CD1c-positive myeloid dendritic cell (primary cell): ENCODE measurements at regions not wholly inside any gene's neighbourhood (a gene's known extent, or its start where the extent isn't known, plus 50 kb on each side); places are given as distances from the start of the nearest gene placed in this dataset.
"Not testable (repeated sequence)": the region's sequence is repeated elsewhere in the genome, so short reads cannot be mapped to it uniquely, and the experiment has no call there.

ENCODE experiments used
- DNase-seq: peaks from one replicate; pipeline ENCODE4 v3.0.0-alpha.2; 2016; ENCODE audit errors: extremely low spot score

DNA sequence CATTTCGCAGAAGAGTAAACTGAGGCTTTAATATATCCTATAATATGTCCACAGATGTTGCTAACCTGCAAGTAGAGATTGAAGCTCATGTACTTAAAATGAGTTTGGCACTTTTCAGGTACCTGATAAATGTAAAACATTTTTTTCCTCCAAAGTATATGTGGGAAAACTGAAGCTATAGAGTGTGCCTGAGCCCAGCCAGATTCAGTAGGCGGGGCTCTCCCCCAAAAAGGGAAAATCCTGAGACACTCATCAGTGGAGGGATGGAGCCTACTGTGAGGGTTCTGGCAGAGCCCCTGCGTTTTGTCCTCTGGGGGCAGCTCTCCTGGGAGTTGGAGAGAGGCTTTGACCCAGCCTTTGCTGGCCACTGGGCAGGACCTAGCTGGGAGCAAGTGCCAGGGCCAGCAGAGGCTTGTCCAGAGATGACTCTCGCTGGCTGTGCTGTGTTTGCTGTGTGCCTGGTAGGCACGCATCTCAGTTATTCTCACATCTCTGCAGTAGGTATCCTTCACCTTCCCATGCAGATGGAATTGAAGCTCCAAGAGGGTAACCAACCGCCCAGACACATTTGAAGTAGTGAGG lies 81.1 kb upstream of the SPRY4 start:
- DNase-seq, result no peak

DNA sequence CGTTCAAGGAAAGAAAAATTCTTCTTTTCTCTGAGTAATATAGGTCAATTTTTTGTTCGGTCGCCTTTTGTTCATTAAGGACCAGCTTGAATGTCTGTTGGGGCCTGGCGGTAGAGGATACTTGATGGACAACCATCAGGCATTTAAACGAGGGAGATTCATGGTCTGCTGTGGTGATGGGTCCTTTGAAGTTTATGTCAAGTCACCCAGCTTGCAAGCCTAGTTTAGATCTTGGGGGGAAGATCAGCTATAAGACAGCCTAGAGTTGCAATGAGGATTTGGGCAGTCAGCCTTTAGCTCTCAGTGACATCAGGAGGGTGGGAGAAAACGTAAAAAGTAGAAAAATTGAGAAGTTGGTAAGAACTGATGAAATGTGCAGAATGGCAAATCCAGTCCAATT lies 80.2 kb upstream of the SPRY4 start:
- DNase-seq, result no peak

DNA sequence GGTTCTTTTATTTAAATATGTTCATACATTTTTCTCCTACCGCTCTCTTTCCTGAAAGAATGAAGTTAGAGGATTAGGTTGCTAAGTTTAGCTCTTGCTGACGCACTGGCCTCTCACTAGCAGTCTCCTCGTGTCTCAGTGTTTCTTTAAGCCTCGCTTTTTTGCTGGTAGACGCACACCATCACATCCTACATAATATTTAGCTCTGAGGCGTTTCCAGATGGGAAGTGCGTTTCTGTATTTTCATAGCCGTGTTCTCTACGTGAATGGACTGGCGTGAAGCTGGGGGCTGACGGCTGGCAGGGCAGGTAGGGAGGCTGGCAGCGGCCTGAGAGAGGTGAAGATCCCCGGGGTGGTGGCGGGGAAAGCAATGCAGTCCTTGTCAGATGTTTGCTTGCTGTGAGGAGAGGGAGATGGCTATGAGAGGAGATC lies 79.2 kb upstream of the SPRY4 start:
- no peak for DNase-seq

DNA sequence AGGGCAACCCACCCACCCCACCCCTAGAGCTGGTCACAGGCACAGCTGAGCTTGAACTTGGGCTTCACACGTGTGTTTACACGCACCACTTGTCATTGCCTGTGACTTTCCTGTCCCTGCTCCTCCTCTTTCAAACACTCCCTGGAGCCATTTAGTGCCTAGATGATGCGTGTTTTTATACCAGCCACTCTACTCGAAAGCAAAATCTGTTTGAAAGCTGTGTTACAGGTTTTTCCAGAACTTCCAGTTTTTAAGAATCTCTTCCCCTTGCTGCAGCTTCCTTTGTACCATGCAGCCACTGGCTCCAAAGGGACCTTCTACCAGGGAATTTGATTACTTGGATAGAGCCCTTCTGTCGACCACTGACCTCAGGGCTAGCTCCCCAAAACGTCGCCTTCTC lies 78.8 kb upstream of the SPRY4 start:
- DNase-seq, result no peak

DNA sequence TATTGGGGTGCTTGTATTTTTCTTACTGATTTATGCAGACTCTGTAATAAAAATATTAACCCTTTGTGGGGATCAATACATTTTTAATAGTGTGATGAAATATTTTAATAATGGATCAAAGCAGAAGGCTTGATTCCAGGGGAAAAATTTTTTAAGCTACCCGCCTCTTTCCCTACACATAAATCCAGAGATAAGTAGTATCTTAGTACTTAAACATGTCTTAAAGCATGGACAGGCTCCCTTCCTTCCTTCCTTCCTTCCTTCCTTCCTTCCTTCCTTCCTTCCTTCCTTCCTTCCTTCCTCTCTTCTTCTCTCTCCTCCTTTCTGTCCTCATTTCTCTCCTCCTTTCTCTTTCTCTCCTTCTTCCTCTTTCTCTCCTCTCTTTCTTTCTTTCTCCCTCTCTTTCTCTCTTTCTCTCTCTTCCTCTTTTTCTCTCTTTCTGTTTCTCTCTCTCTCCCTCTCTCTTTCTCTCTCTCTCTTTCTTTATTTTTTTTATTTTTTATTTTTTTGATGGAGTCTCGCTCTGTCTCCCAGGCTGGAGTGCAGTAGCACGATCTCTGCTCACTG lies 78.0 kb upstream of the SPRY4 start:
- no peak for DNase-seq

DNA sequence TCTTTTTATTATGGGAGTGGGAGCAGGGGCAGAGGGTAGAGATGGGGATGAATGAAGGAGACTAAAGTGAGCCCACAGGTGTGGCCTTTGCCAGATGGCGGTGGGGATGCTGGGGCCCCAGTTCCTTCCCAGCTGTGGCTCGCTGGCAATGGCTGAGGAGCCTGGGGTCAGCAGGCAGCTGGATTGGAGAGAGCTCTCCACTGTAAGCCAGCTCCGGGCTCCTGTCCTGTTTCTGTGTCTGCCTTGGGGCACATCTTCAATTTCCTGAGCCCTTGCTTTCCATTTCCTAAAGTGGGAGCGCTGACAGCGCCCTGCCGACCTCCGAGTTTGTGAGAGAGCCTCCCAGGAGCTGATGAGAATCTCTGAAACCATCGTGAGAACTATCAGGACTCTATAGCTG lies 75.6 kb upstream of the SPRY4 start:
- no peak for DNase-seq

DNA sequence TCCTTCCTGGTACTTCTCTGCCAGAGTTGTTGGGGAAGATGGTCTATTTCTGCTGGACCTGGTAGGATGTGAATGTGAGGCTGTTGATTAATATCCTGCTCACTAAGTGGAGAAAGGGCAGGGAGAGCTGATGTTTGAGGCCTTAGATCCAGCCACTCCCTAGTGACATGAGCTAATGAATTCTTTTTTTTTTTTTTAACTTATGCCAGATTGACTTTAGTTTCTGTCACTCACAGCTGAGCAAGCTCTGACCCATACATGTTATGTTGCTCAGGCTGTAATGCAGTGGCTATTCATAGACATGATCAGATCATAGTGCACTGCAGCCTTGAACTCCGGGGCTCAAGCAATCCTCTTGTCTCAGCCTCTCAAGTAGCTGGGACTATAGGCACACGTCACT lies 75.1 kb upstream of the SPRY4 start:
- DNase-seq, result no peak

DNA sequence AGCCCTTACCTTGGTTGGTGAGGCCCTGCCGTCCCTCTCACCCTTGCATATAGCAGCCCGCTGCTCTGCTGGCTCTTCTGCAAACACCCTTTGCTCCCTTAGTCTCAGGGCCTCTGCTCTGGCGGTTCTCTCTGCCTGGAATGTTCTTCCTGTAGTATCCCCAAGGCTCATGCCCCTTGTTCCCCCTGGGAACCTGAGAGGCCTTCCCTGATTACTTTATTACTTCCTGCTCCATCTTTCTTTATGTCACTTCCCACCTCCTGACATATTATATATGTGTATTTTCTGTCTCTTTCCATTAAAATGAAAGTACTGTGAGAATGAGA lies 73.9 kb upstream of the SPRY4 start:
- DNase-seq, result no peak

DNA sequence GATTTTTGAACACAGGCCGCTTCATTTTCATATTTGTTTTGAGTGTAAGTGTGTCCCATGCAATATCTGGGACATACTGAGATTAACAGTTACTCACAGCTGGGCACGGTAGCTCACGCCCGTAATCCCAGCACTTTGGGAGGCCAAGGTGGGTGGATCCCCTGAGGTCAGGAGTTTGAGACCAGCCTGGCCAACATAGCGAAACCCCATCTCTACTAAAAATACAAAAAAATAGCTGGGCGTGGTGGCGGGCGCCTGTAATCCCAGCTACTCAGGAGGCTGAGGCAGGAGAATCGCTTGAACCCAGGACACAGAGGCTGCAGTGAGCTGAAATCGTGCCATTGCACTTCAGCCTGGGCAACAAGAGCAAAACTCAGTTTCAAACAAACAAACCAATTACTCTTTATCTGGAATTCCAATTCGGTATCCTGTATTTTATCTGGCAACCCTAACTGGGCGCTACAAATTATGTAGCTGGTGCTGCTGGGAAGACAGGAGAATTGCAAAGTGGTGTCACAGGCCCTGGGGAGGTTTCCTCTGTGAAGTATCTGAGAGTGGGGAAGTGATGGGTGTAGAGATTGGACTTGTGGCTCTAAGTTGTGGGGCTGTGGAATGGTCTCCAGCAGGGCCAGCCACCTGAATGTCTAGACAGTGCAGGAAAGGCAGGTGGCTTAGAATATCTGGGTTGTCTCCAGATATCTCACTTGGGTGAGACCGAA lies 73.3 kb upstream of the SPRY4 start:
- not testable (repeated sequence) for DNase-seq

DNA sequence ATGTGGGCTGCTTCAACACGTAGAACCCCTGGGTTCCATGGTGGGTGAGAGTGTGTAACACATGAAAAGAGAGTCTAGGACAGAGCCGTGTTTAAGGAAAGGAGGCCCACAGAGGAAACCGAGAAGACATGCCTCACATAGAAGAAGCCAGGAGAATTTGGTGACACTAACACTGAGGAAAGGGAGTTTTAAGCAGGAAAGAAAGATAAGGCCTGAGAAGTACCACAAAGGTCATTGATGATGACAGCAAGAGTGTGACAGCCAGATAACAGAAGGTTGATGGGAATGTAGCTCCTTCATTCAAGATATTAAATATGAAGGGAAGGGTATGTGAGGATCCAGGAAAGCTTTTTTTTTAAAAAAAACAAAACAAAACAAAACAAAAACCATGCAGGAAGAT lies 72.4 kb upstream of the SPRY4 start:
- no peak for DNase-seq

DNA sequence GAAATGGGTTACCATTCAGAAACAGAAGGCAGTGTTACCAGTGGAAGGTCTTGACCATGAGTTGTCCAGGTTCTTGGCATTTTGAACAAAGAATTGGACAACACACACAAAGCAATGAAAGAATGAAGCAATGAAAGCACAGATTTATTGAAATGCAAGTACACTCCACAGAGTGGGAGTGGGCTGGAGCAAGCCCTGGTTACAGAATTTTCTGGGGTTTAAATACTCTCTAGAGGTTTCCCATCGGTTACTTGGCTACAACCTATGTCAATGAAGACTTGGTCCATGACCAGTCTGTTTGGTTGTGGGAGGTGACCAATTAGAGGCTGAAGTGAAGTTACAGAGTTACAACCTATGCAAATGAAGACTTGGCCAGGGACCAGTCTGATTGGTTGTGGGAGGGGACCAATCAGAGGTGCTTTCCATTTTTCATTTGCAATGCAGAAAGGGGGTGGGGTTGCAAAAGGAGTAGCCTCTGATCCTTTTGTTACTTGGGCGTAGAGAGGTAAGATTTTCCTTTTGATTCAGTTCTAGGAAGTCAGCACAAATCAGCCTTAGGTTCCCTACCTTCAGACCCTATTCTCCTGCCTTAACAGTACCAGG lies 71.7 kb upstream of the SPRY4 start:
- DNase-seq, result no peak

DNA sequence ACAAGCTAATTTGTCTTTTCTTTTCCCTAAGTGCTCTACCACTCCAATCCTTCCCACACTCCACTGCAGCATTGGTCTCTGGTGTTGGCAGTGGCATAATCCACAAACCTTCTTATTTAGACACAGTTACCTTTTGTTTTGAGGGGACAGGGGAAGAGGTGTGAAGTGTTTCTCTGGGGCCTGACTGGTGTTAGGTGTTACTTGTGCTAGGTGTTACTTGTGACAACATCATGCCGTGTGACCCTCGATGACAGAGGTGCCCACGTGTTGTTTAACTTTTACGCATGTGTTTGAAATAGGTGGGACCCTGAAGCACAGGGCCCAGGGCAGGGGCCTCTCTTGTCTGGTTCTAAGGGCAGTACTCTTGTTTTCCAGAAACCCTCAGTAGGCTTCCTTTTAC lies 70.5 kb upstream of the SPRY4 start:
- no peak for DNase-seq

DNA sequence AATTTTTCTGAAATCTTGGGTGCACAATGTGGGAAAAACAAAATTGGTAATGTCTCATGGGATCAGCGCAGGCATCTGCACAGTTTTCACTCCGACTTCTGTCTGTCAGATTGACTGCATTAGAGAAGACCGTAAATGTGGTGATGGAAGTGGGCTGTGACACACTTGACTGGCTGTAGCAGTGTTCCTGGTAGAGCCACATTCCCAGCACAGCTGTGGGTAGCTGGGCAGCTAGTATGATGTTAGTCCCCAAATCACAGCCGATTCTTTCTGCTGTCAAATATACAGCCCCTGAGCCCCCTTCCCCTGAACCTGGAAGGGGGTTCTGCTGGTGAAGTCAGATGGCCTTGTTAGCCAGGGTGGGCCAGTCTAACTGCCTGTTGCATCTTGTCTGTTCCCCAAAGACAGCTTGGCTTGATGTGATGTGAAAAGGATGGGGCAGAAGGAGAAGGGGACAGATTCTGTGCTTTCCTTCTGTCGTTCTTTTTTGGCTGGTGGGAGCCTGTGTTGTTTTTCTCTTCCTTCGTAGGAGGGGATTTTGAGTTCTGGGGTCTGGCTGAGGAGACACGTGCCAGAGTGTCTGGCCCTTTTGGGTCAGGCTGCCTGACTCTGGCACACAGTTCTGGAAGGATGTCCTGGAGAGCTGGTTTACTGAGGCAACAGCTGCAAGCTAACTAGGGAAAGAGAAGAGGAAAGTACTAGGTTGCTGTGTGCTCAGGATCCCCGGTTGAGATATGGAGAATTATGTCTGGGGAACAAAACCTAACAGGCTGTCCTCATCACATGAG lies 66.4 kb upstream of the SPRY4 start:
- no peak for DNase-seq

DNA sequence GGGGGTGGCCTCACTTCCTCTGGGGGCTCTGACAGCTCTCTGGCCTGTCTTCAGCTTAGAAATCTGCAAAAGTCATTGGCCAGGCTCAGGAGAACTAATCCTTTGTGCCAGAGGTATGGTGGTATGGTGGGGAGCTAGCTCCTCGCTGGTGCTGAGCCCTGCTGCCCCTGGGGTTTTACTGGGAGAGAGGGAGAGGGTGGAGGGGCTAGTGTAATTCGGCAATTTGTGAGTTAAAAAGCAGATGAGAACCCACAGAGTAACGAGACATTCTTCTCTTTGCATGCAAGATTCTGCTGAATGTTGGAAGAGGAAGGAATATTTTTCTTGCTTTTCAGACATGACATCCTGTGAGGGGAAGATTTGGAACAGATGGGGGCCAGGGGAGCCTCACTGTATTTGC lies 65.5 kb upstream of the SPRY4 start:
- DNase-seq, result no peak

DNA sequence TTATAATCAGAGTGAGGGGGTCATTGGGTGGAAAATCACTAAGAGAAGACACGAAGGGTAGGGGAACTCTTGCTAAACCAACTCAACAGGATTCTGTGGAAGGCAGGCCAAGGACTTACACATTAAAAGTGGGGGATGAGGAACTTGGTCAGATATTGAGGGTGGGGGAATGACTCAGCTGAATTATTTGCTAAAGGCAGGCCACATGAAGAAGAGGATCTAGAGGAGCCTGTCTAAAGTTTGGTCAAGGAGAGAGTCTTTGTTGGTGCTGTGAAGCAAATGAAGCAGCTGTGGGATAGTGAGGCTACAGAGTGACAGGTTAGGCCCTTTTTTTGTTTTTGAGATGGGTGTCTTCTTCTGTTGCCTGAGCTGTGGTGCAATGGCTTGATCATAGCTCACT lies 63.9 kb upstream of the SPRY4 start:
- peak; percentile 73 for DNase-seq

DNA sequence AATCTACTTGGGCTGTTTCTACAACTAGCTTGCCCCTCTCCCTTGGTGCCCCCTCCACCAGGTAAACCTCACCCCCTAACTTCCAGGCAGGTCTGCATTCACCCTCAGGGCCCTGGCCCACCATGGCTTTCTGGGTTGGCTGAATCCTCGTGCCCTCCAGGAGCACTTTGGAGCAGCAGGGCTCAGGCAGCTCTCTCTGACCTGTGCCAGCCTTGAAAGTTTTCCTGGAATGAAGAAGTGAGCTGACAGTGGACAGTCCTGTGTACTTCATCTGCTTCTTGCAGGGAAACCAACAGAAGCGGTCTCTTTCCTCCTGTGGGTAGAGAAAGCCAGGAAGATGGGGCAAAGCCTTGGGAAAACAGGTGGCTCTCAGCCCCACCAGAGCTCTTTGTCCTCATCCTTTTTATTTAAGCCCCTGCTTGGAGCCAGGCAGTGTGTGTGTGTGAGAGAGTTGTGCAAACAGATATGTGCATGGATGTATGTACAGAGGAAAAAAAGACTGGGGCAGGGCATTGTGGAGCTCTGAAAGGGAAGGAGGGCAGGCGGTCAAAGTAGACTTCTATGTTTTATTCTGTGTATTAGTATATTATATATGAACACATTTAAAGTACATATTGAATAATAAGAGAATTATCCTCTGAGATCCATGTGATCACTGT lies 62.3 kb upstream of the SPRY4 start:
- peak; percentile 10 for DNase-seq

DNA sequence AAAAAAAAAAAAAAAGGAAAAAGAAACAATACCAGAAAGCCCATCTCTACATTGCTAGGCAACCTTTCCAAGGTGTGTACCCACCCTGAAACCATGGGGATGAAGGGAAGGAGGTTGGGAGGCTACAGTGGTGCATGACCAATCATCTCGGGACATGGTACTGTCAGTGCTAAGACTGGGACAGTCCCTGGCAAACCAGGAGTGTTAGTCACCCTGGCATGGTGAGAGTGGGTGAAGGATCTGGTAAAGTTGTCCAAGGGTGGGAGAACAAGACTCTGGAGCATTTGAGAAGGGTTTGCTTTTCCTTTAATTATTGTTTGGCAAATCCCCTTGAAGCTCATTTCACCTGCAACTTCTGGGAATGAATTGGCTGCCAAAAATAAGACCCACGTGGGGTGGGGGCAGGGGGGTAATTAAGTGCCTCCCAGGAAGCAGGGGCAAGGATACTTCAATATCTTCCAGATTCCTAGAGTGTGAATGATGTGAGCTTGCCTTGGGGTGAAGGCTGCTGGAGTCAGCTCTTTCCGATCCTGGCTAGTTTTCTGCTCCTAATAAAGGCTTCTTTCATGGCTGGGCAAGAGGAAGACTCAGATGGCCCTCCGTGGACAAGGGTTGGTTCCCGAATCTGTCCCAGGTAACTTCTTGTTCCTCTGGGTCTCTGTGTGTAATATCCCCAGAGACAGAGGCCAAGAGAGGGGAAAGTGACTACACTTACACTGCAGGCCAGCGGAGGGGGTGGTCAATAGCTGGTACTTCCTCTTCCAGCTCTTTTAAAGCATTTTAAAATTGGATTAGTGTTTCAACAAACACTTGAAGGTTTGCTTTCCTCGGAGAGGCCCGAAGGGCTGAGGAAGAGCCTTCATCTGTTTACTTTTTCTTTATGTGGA lies 61.6 kb upstream of the SPRY4 start:
- peak; percentile 57 for DNase-seq

DNA sequence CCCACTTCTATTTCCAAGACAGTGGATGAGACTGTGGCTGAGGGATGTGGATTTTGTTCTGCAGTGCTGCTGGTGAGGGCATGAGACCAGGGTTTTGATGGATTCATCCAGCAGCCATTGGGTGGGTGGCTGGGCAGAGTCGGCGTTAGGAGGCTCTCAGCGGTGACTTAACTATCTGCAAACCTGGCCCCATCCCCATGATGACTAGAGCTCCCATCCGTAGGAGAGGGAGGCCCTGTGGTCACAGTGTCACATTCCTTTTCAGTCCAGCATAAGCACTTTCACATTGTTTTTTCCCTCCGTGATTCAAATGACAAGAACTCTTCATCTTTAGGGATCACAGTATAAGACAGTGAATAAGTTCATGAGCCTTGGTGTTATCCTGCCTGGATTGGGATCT lies 60.4 kb upstream of the SPRY4 start:
- no peak for DNase-seq

DNA sequence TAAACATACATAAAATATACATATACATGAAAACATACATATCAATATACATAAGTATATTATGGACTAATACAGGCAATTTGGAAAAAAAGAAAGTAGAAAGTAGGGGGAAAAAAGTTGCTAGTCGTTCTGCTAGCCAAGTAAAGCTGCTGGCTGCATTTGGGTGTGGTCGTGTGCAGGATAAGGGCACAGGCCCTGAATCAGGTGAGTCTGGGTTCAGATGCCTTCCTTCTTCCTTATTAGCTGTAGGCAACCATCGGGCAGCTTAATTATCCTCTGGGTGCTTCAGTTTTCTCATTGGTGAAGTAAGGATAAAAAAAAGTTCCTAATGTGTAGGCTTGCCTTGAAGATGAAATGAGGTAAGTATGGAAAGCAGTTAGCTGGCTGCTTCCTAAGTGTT lies 59.2 kb upstream of the SPRY4 start:
- no peak for DNase-seq

DNA sequence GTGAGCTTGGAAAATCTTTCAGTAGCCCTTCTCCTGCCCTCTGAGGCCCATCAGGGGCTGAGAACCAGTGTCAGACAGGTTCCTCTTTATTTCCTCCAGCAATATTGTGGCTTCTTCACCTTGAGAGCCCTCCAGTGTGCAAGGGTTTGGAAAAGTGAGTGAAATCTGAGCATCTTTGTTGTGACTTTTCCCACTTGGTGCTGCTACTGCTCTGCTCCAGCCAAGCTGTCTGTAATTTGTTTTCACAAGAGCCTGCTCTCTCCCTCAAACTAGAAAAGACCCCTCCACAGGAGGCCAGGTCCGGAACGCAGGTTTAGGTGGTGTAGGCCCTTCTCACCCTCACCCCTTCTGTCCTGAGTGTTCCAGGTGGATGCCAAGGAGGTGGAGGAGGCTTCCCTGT lies 57.4 kb upstream of the SPRY4 start:
- no peak for DNase-seq
